Suprapubic skin (tissue), 4 donors: ENCODE measurements at regions not wholly inside any gene's neighbourhood (a gene's known extent, or its start where the extent isn't known, plus 50 kb on each side); places are given as distances from the start of the nearest gene placed in this dataset.

ENCODE experiments used
- DNase-seq, 2 donors: peaks; one replicate each; pipeline ENCODE4 v3.0.0-alpha.2; 2019; ENCODE audit warnings: low spot score in 2 of 2
- H3K27ac ChIP-seq: fragments of 200-600 bp; sonication (generic); one replicate; pipeline ENCODE4 v1.5.1; 2019
- H3K27me3 ChIP-seq: fragments of 200-600 bp; sonication (generic); one replicate; pipeline ENCODE4 v1.5.1; 2019
- H3K36me3 ChIP-seq: fragments of 200-600 bp; sonication (generic); one replicate; pipeline ENCODE4 v1.5.1; 2019
- H3K4me1 ChIP-seq: fragments of 200-600 bp; sonication (generic); one replicate; pipeline ENCODE4 v1.5.1; 2019
- H3K4me3 ChIP-seq: fragments of 200-600 bp; sonication (generic); one replicate; pipeline ENCODE4 v1.5.1; 2019; ENCODE audit warnings: mild to moderate bottlenecking
- H3K9me3 ChIP-seq: fragments of 200-600 bp; sonication (generic); one replicate; pipeline ENCODE4 v1.5.1; 2019
- EP300 ChIP-seq: sonication (generic); formaldehyde crosslinking; IDR thresholded peaks from one replicate; pipeline ENCODE4 v1.6.1; 2017; ENCODE audit warnings: antibody characterized with exemption
- POLR2A ChIP-seq, 2 donors: fragments of 450-650 bp; IDR thresholded peaks; one replicate each; pipeline ENCODE4 v1.6.1; 2017; ENCODE audit warnings: antibody characterized with exemption in 2 of 2, mild to moderate bottlenecking in 2 of 2, moderate library complexity in 2 of 2
- POLR2AphosphoS5 ChIP-seq, 3 donors: sonication (generic); formaldehyde crosslinking; IDR thresholded peaks; one replicate each; pipeline ENCODE4 v1.6.1; 2017; ENCODE audit warnings: antibody characterized with exemption in 3 of 3
- WGBS: methylation state at CpG from one replicate; pipeline ENCODE4 v1.1.5; 2018; 5-methylcytosine and 5-hydroxymethylcytosine counted together
- TF ChIP-seq, protein P1 (sequence below), 2 donors: fragments of 200-600 bp in 1 of 2; fragments of 450-650 bp in 1 of 2; sonication (generic) in 1 of 2; IDR thresholded peaks; one replicate each; pipeline ENCODE4 v1.5.1; 2016 to 2019; ENCODE audit warnings: antibody characterized with exemption in 2 of 2, mild to moderate bottlenecking in 1 of 2, moderate library complexity in 1 of 2

DNA sequence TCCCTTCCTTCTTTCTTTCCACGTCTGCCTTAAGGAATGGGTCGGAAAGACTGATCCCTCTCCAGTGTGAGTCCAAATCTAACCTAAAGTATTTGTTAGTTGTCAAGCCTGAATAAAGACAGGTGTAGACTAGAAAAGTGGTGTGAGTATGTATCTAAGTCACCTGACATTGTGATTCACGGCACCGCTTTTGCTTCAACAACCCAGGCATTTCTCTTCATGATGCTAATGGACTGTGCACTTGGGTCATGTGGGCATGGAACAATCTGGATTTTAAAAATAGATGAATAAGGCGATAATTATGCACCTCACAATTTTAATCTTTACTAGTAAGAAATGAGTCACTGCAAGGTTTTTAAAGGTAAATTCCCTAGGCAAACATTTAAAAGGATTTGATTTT is 107.5 kb downstream of the LIPG start:
- no peak overlapping the region for H3K27ac ChIP-seq

DNA sequence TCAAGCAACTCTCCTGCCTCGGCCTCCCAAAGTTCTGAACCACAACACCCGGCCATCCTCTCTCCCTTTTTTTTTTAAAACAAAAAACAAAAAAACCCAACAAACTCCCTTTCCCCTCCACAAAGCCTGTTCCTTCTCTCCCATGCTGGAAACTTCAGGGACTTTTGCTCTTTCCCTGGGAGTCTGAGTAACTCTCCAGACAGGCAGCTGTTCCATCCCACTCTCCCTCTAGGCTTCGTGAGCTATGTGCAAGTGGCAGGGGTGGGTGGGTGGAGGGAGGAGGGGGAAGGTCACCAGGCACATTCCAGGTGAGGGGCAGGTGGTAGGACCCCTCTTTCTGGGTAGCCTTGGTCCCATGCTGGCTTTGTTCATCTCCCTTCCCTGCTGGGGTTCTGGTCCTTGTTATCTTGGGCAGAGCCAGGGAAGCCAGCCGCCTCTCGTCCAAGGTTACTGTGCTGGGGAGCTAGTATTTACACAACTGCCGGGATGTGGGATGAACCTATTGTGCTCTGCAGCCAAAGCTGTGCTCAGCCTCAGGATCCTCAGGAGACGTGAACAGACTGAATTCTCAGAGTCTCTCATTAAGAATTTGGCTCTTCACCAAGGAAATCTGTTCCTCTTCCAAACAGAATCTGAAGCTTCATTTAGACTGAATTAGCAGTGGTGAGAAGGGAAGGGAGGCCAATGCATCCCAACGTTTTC is 106.9 kb downstream of the LIPG start:
- WGBS, result 27% methylated on average over 8 of the region's 8 CpGs
- Histone ChIP-seq H3K9me3 (no peaks in the 10 kb centered on the region), H3K27me3 (peaks cover 9% of the 10 kb centered on the region), H3K36me3 (no peaks in the 10 kb centered on the region), H3K4me1 (no peaks in the 10 kb centered on the region), H3K4me3 (no peak overlapping the region), H3K27ac (no peak overlapping the region)
- no peak for DNase-seq
- TF ChIP-seq EP300 (no peak), POLR2AphosphoS5 (IDR thresholded peaks at IDR 0.05) (no peak), POLR2A (IDR thresholded peaks at IDR 0.05) (no peak)
- TF ChIP-seq, protein P1, sequence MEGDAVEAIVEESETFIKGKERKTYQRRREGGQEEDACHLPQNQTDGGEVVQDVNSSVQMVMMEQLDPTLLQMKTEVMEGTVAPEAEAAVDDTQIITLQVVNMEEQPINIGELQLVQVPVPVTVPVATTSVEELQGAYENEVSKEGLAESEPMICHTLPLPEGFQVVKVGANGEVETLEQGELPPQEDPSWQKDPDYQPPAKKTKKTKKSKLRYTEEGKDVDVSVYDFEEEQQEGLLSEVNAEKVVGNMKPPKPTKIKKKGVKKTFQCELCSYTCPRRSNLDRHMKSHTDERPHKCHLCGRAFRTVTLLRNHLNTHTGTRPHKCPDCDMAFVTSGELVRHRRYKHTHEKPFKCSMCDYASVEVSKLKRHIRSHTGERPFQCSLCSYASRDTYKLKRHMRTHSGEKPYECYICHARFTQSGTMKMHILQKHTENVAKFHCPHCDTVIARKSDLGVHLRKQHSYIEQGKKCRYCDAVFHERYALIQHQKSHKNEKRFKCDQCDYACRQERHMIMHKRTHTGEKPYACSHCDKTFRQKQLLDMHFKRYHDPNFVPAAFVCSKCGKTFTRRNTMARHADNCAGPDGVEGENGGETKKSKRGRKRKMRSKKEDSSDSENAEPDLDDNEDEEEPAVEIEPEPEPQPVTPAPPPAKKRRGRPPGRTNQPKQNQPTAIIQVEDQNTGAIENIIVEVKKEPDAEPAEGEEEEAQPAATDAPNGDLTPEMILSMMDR (IDR thresholded peaks at IDR 0.05), result no peak

More for the DNA sequence above, 107.5 kb downstream of the LIPG start:
- H3K9me3 ChIP-seq, result no peaks in the 10 kb centered on the region
- no peak for DNase-seq
- no peak for TF ChIP-seq POLR2AphosphoS5 (IDR thresholded peaks at IDR 0.05)
- no peak for TF ChIP-seq EP300
- TF ChIP-seq POLR2A (IDR thresholded peaks at IDR 0.05), result no peak
- TF ChIP-seq, protein P1 (IDR thresholded peaks at IDR 0.05), result no peak
- WGBS, result 69% methylated on average over 5 of the region's 5 CpGs
- H3K27me3 ChIP-seq, result peaks cover 9% of the 10 kb centered on the region
- no peaks in the 10 kb centered on the region for H3K4me1 ChIP-seq
- no peak overlapping the region for H3K4me3 ChIP-seq
- H3K36me3 ChIP-seq, result no peaks in the 10 kb centered on the region

DNA sequence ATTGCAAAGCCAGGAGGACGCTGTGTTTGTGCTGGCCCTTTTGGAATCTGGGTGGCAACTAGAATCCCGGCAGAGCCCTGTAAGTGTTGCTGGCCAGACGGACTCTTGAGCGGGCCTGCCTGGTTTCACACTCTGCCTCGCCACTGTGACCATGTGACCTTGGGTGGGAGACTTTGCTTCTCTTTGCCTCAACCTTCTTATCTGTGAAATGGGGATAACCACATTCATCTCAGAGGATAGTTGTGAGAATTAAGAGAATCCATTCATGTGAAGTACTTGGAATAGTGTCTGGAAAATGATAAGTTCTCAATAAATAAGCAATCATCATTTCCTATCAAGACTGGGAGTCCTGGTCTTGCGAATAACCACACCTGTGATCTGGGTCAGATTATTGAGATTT is 105.6 kb downstream of the LIPG start:
- WGBS, result 76% methylated on average over 6 of the region's 6 CpGs
- Histone ChIP-seq H3K4me3 (no peak overlapping the region), H3K27me3 (peaks cover 3% of the 10 kb centered on the region), H3K36me3 (no peaks in the 10 kb centered on the region), H3K9me3 (no peaks in the 10 kb centered on the region), H3K4me1 (no peaks in the 10 kb centered on the region), H3K27ac (no peak overlapping the region)
- TF ChIP-seq POLR2AphosphoS5 (IDR thresholded peaks at IDR 0.05) (no peak), EP300 (no peak), POLR2A (IDR thresholded peaks at IDR 0.05) (no peak)
- TF ChIP-seq, protein P1 (IDR thresholded peaks at IDR 0.05), result no peak
- no peak for DNase-seq

DNA sequence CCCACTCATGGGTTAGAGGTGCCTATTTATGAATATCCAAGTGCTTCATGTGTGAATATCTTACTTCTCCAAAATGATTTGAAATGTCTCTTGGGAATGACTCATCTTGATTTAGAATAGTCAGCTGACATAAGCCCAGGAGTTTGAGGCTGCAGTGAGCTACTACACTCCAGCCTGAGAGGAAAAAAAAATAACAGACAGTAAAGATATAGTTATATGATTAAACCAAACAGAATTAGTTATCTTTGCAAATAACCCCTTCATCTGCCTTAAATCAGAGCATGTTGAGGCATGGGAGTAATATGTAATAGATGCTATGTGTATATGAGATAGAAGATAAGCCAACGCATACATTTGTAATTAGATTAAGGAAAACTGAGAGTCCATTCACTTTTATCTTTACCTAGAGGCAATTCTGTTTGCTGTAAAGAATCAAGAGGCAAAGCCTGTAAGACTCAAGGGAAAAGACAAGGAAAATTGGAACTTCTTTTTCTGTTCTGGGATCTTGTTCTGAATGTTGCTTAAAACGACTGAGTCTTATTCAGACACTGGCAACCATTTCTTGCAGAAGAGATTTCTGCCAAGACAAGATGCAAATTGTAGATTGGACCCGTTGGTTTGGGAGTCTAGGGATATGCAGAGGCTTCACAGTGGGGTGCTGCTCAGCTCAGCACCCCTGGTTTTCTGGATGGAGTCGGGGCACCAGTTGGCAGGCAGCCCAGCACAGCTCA is 104.4 kb downstream of the LIPG start:
- no peak overlapping the region for H3K27ac ChIP-seq
- WGBS, result 28% methylated on average over 4 of the region's 4 CpGs
- H3K36me3 ChIP-seq, result no peaks in the 10 kb centered on the region
- peaks cover 3% of the 10 kb centered on the region for H3K27me3 ChIP-seq
- H3K4me3 ChIP-seq, result no peak overlapping the region
- no peaks in the 10 kb centered on the region for H3K9me3 ChIP-seq
- H3K4me1 ChIP-seq, result no peaks in the 10 kb centered on the region
- no peak for TF ChIP-seq POLR2A (IDR thresholded peaks at IDR 0.05)
- TF ChIP-seq POLR2AphosphoS5 (IDR thresholded peaks at IDR 0.05), result no peak
- TF ChIP-seq, protein P1 (IDR thresholded peaks at IDR 0.05), result no peak
- TF ChIP-seq EP300, result no peak
- no peak for DNase-seq
